Nephron progenitor cell (in vitro differentiated cells): ENCODE measurements at regions not wholly inside any gene's neighbourhood (a gene's known extent, or its start where the extent isn't known, plus 50 kb on each side); places are given as distances from the start of the nearest gene placed in this dataset.

Experiments used
- DNase-seq: peaks from one replicate; pipeline ENCODE4 v3.0.0; 2021
- H3K27ac Mint-ChIP-seq: 2 replicates; pipeline ENCODE4 v1.8.0; 2021; ENCODE audit warnings: mild to moderate bottlenecking, moderate library complexity, mixed read lengths
- H3K27me3 Mint-ChIP-seq: 2 replicates; pipeline ENCODE4 v1.8.0; 2021; ENCODE audit warnings: mild to moderate bottlenecking, low read depth, mixed read lengths; ENCODE audit not compliant: poor library complexity
- H3K36me3 Mint-ChIP-seq: 2 replicates; pipeline ENCODE4 v1.8.0; 2021; ENCODE audit warnings: low read depth, mixed read lengths
- H3K4me1 Mint-ChIP-seq: 2 replicates; pipeline ENCODE4 v1.8.0; 2021; ENCODE audit warnings: mixed read lengths
- H3K4me3 Mint-ChIP-seq: 2 replicates; pipeline ENCODE4 v1.8.0; 2021; ENCODE audit warnings: mild to moderate bottlenecking, moderate library complexity, mixed read lengths
- H3K9me3 Mint-ChIP-seq: 2 replicates; pipeline ENCODE4 v1.8.0; 2021; ENCODE audit warnings: mild to moderate bottlenecking, moderate library complexity, mixed read lengths
- CTCF ChIP-seq: fragments of 200-600 bp; sonication (generic); IDR thresholded peaks from 2 replicates; pipeline ENCODE4 v1.5.0; 2021; ENCODE audit warnings: antibody characterized with exemption

- Mint-ChIP-seq H3K9me3 (peaks cover 14% of the 10 kb centered on the region), H3K36me3 (no peaks in the 10 kb centered on the region), H3K4me1 (peaks cover 38% of the 10 kb centered on the region), H3K27ac (no peak overlapping the region), H3K4me3 (no peak overlapping the region), H3K27me3 (no peaks in the 10 kb centered on the region)
- DNase-seq: no peak
- TF ChIP-seq CTCF: no peak
These were observed 416.6 kb downstream of the HRH4 start for GRCh38 chr18:24877066-24877465.

DNA sequence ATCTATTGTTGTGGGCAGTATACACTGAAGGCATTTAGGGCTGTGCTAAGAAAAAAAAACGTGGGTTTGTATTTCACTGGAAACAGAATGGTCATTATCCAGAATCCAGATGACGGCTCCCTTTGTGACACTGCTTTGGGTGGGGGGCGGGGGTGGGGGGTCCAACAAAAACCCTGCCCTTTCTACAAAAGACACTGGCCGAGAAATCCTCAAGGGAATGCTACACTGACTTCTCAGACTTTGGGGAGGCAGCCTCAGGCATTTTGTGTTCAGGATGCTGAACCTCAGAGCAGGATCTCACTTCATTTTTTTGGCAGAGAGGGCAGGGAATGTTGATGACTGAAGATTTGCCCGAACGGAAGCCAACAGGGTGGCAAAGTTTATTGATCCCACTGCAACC lies 417.1 kb downstream of the HRH4 start:
- TF ChIP-seq CTCF: no peak
- no peak for DNase-seq
- no peak overlapping the region for H3K4me3 Mint-ChIP-seq
- peaks cover 38% of the 10 kb centered on the region for H3K4me1 Mint-ChIP-seq
- peaks cover 14% of the 10 kb centered on the region for H3K9me3 Mint-ChIP-seq
- H3K36me3 Mint-ChIP-seq: no peaks in the 10 kb centered on the region
- no peaks in the 10 kb centered on the region for H3K27me3 Mint-ChIP-seq
- H3K27ac Mint-ChIP-seq: no peak overlapping the region

GRCh38 chr18:24878289-24878688 lies 417.9 kb downstream of the HRH4 start:
- Mint-ChIP-seq H3K27ac (peak overlapping the region; percentile 7), H3K36me3 (no peaks in the 10 kb centered on the region), H3K4me3 (peak overlapping the region; percentile 18), H3K9me3 (peaks cover 14% of the 10 kb centered on the region), H3K27me3 (no peaks in the 10 kb centered on the region), H3K4me1 (peaks cover 38% of the 10 kb centered on the region)
- no peak for DNase-seq
- TF ChIP-seq CTCF: peak; percentile 47

- H3K27me3 Mint-ChIP-seq: no peaks in the 10 kb centered on the region
- H3K27ac Mint-ChIP-seq: no peak overlapping the region
- DNase-seq: no peak
- TF ChIP-seq CTCF: no peak
- H3K9me3 Mint-ChIP-seq: peaks cover 8% of the 10 kb centered on the region
- H3K4me3 Mint-ChIP-seq: no peak overlapping the region
- H3K4me1 Mint-ChIP-seq: peaks cover 16% of the 10 kb centered on the region
- H3K36me3 Mint-ChIP-seq: peaks cover 6% of the 10 kb centered on the region
These were observed 424.8 kb downstream of the HRH4 start for GRCh38 chr18:24885276-24885675.

DNA sequence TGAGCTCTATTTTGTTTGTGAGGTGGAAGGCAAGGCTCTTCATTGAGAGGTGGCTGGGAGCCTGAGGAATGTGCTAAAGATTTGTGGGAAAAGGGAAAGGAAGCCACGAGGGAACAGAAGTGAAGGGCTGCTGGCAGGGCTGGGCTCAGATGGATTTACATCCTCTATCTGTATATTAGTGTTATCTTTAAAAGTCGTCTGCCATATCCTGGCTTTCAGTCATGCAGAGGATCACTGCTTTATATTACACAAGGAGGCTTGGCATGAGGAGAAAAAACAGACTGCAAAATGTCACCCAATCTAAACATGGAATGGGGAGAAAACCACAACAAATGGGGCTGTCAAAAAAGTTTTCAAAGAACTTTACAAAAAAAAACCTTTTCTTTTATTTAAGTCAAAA lies 434.4 kb downstream of the HRH4 start:
- no peak overlapping the region for H3K4me3 Mint-ChIP-seq
- H3K4me1 Mint-ChIP-seq: peaks cover 22% of the 10 kb centered on the region
- peaks cover 7% of the 10 kb centered on the region for H3K27me3 Mint-ChIP-seq
- no peak for DNase-seq
- TF ChIP-seq CTCF: no peak
- H3K36me3 Mint-ChIP-seq: peaks cover 7% of the 10 kb centered on the region
- H3K27ac Mint-ChIP-seq: peak overlapping the region; percentile 39
- peaks cover 6% of the 10 kb centered on the region for H3K9me3 Mint-ChIP-seq

DNA sequence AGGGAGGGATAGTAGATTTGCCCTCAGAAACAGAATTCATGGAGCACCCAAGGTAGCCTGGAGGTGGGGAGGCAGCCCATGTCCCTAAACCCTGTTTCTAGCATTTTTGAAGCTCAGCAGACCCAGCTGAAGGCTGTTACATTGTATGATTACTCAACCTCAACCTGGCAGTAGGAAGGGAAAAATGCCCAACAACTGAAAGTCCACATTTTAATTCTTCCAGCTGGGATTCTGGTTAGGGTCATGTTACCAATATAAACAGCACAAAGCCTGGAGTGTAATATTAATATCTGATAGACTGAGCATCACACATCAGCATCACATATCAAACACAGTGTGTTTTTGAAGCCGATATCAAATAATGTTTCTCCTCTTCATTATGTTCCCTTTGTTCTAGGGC lies 437.0 kb downstream of the HRH4 start:
- H3K9me3 Mint-ChIP-seq: peaks cover 30% of the 10 kb centered on the region
- peaks cover 22% of the 10 kb centered on the region for H3K4me1 Mint-ChIP-seq
- no peak overlapping the region for H3K4me3 Mint-ChIP-seq
- H3K27ac Mint-ChIP-seq: no peak overlapping the region
- DNase-seq: no peak
- no peak for TF ChIP-seq CTCF
- peaks cover 21% of the 10 kb centered on the region for H3K36me3 Mint-ChIP-seq
- peaks cover 13% of the 10 kb centered on the region for H3K27me3 Mint-ChIP-seq
